Middle frontal gyrus (tissue), 1 donor: ENCODE measurements at regions not wholly inside any gene's neighbourhood (a gene's known extent, or its start where the extent isn't known, plus 50 kb on each side); places are given as distances from the start of the nearest gene placed in this dataset.

Experiments used
- DNase-seq: peaks from one replicate; pipeline ENCODE4 v3.0.0-alpha.2; 2015; ENCODE audit warnings: low spot score; ENCODE audit errors: extremely low spot score

DNA sequence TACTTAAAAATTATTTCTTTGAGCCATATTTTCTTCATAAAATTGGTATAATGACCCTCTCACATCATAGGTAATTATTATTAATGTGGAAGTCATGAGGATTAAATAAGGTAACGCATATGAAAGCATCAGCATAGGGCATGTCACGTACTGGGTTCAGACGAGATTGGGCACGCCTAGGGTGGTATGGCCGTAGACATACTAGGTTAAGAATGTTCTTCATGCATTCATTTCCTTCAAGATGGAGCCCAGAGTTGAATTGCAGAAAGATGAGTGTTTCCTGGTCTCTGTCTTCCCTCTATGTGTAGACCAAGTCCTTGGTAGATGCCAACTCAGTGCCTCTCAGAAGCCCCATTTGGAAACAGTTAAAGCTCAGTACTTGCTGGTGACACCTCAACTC is 174.1 kb upstream of the CLINT1 start:
- no peak for DNase-seq

GRCh38 chr5:158032246-158032645 is 173.3 kb upstream of the CLINT1 start:
- no peak for DNase-seq

GRCh38 chr5:158027806-158028775 is 169.1 kb upstream of the CLINT1 start:
- DNase-seq = no peak

GRCh38 chr5:158026304-158027031 is 167.5 kb upstream of the CLINT1 start:
- DNase-seq = no peak

GRCh38 chr5:158023266-158023665 is 164.3 kb upstream of the CLINT1 start:
- no peak for DNase-seq

DNA sequence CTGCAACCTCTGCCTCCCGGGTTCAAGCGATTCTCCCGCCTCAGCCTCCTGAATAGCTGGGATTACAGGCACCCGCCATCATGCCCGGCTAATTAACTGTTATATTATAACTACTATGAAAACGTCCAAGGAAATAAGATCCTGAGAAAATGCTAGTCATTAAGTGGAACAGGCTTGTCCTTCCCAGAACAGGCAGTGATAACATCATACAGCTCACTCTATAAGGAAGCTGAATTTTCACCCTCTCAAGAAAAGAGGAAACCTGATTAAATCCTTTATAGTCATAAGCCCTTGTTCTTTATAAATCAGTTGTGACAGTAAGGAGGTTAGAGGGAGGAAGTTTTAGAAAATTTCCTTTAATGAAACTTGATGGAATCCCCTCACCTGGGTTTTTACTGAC is 163.9 kb upstream of the CLINT1 start:
- DNase-seq = no peak

DNA sequence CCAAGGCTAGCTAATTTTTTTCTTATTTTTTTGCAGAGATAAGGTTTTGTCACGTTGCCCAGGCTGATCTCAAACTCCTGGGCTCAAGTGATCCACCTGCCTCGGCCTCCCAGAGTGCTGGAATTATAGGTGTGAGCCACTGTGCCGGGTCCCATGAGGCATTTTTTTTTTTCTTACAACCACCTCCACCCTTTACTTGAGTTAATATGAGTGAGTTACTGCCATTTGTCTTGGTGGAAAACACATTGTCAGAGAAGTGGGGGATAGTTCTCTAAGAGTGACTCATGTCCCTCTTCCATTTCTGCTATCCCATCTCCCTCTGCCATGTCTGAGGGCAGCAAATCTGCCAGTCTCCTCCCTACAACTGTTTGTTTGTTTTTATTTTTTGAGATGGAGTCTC is 163.4 kb upstream of the CLINT1 start:
- DNase-seq = no peak

DNA sequence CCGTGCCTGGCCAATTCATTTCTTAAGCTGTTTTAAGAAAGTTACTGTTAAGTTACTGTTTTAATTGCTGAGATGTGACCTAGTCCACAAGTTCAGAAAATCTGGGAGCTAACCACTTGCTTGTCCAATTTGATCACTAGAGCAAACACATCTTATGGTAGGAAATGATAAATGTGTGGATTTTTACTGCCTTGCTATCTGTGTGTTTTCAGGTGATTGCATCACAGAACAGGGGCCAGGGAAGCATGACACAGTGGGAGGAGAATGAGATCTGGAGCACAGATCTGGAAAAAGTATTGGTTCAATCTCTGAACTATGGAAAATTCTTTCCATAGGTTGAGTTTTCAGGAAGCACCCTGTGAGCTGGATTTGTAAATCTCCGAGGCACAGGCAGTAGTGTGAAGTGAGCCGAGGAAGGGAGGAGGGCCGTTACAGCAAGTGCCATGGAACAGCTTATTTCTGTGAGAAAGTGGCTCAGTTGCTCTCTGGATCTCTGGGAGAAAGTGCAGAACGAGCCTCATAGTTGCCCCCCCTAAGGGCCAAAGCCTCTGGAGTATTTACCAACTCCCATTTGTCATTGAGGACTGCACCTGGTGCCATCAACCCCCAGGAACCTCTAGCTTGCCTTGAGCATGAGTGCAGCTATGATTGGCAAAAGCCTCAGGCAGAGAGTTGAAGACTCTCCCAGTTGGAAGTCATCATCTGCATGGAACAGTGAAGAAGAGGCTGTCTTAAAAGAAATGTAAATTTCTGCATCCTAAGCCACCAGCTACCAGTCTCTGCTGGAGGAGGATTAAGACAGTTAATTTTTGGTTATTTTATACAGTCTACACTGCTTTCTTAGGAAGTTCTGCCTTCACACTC is 161.8 kb upstream of the CLINT1 start:
- DNase-seq = no peak

GRCh38 chr5:158017469-158017868 is 158.5 kb upstream of the CLINT1 start:
- DNase-seq = no peak

- no peak for DNase-seq
Observed at GRCh38 chr5:158014372-158014771, 155.4 kb upstream of the CLINT1 start.

DNA sequence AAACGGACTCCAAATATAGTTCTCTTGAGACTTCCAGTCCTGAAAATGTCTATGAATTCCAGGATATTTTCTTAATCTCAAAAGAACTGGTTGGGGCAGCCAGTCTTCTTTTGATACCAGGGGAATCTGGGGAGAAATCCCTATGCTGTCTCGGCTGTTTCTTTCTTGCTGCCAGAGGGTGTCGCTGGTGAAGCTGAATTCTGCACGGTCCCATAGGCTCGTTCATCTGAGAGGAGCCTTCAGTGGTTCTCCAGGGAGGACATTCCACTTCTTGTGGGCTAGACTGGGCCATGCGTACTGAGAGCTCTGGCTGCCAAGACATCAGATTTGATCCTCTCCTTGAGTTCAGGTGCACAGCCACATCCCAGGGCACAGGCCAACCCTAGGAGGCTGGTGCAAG is 155.0 kb upstream of the CLINT1 start:
- no peak for DNase-seq

- DNase-seq = no peak
Observed at GRCh38 chr5:158013303-158013702, 154.4 kb upstream of the CLINT1 start.

GRCh38 chr5:158011422-158011821 is 152.5 kb upstream of the CLINT1 start:
- DNase-seq = no peak

DNA sequence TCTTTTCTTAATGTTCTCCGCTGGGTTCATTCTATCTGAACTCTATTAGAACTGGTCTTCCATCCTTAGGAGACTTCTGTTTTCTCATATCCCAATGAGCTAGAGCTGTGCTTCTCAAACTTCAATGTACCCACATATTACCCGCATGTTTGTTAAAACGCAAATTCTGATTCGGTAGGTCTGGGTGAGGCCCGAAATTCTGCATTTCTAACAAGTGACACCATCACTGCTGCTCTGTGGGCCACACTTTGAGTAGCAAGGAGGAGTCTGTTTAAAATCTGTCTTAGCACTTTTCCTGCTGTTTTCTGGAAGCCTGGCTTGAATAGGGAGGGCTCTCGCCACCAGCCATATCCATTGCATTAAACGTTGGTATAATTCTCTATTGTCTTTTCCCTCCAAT is 151.9 kb upstream of the CLINT1 start:
- no peak for DNase-seq

DNA sequence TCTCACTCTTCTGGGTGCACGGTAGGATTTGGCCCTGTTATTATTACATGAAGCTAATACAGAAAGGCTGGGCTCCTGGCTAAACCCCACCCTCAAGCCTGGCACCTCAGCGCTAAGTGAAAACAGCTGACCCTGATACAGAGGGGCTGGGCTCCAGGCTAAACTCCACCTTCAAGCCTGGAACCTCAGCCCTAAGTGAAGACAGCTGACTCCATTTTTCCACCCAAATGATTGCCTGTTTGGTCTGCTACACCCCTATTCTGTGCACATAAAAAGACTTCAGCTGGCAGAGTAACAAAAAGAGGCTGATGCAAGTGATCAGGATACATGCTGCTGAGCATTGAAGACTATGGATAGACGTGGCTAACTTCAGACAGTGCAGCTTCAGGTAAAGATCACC is 148.4 kb upstream of the CLINT1 start:
- DNase-seq = no peak

DNA sequence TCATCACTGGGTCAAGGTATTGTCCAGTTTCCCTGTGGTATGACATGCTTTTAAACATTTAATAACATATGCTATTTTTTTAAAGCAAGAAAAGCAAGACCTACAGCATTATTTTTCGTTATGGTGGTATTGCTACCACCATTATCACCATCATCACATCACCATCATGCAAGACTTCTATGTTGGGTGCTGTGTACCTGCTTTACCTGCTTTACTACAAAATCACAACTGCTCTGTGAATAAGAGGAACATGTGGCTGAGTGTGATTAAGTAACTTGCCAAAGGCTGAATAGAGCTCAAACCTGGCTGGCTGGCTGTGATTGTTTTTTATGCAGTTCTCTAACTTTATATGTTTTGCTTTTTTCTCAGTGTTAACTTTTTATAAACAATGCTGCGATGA is 140.8 kb upstream of the CLINT1 start:
- DNase-seq = no peak

- no peak for DNase-seq
Observed at GRCh38 chr5:157997991-157998504, 139.1 kb upstream of the CLINT1 start.

DNA sequence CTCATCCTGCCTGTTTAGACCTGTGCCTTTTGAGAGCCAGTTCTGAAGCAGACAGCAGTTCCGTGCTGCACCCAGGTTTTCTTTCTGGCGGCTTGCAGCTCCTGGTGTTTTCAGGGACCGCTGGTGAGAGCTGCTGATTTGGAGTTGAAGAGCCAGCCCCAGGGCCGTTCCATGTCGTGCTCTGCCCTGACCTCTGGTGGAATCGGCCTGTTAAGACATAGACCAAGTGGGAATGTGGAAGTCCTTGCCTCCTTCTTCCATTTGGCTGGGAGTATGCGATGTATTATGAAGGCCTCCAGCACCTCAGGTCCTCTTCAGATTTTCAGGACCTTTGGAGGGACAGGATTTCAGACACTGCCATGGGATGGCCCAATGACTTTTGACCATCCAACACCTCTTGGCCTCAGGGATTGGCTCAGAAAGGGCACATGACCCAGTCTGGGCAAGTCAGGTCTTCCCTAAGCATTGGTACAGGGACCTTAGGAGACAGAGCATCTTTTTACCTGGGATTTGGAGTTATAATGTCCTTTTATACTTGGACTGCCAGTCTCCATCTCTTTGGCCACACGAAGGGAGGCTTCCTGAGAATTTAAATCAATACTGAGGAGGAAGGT is 136.1 kb upstream of the CLINT1 start:
- DNase-seq = no peak

GRCh38 chr5:157993986-157994691 is 135.2 kb upstream of the CLINT1 start:
- DNase-seq = no peak

DNA sequence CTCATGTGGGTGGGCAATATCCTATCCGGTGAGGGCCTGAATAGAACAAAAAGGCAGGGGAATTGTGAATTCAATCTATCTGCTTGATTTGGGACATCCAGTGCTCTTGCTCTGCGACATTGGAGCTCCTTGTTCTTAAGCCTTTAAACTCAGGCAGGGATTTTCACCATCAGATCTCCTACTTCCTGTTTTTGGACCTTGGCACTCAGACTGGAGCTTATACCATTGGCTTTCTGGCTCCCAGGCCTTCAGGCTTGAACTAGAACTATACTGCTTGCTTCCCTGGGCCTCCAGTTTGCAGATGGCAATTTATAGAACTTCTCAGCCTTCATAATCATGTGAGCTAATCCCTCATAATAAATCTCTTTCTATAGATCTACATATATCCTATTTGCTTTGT is 134.3 kb upstream of the CLINT1 start:
- no peak for DNase-seq
